ENCODE measurements at regions not wholly inside any gene's neighbourhood (a gene's known extent, or its start where the extent isn't known, plus 50 kb on each side); places are given as distances from the start of the nearest gene placed in this dataset.
A peak's percentile ranks its signal among the peaks of the same experiment; 100 is the strongest.

DNA sequence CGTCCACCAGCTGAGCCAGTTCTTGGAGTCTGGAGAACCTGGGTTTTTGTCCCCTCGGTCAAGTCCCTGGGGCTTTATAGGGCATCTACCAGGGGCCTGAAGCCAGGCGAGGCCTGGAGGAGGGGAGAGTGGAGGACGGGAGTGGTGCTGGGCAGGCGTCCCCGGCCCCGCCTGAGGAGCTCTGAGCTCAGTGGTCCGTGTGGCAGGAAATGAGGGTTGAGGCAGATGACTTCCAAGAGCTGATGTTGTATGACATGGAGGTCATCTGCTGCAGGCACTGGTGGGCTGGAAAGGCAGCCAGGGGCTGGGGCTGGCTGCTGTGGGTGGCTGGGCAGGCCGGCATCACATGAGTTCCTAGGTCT is 118.5 kb upstream of the HS6ST1 start:
- no peak for DNase-seq

DNA sequence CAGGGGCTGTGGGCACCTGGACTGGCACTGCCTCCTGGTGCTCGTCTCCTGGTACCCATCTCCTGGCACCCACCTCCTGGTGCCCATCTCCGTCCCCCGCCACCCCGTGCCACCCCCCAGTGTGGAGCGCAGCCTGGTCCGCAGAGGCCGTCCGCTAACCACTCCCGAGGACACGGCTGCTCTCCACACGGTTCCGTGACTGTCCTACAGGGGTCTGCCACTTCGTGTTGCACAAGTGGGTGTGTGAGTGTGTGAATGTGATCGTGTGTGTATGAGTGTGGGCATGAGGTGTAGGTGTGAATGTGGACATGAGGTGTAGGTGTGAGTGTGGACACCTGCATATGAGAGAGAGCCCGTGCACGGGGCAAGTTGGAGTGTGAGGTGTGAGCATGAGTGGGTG is 119.4 kb upstream of the HS6ST1 start:
- DNase-seq: no peak

DNA sequence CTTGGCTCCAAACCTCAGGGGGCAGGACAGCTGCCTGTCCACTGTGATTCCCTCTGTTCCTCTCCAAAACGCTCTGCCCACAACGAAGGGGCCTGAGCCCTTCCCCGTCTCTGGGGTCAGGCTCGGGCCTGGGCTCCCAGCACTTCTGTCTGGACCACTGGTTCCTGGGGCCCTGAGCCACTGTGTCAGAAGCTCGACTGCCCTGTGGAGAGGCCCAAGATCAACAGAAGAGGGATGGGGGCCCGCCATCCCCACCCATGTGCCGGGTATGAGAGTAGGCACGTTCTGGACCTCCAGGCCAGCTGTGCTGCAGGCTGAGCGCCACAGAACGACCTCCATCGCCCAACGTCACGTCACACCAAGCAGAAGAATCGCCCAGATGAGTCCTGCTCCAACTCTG is 119.9 kb upstream of the HS6ST1 start:
- no peak for DNase-seq

DNA sequence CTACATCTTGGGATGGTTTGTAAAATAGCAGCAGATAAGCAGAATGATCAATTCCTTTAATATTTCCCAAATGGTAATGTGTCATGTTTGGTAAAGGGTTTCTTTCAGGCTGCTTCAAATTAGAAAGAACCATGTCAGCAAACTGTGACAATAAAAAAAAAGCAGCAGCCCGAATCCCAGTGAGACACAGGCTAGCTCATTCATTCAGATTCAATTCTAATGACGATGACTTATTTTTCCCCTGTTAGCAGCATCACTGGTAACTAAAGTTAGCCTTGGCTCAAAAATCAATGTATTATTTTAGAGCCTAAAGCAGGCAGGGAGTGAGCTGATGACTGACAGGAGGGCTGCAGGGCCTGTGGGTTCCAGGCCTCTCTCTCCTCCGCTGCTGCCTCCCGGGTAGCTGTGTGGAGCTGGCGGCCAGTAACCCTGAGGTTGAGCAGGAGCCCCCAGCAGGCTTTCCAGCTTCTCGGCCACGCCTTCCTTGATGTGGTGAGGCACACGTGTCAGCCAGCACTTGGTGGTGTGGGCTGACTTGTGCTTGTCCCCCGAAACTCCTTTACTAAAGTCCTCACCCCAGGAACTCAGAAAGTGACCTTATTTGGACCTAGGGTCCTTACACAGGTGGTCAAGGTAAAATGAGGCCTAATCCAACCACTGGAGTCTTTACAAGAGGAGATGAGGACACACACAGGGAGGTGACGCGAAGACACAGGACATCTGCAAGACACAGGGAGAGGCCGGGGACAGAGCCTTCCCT is 120.5 kb upstream of the HS6ST1 start:
- no peak for DNase-seq

DNA sequence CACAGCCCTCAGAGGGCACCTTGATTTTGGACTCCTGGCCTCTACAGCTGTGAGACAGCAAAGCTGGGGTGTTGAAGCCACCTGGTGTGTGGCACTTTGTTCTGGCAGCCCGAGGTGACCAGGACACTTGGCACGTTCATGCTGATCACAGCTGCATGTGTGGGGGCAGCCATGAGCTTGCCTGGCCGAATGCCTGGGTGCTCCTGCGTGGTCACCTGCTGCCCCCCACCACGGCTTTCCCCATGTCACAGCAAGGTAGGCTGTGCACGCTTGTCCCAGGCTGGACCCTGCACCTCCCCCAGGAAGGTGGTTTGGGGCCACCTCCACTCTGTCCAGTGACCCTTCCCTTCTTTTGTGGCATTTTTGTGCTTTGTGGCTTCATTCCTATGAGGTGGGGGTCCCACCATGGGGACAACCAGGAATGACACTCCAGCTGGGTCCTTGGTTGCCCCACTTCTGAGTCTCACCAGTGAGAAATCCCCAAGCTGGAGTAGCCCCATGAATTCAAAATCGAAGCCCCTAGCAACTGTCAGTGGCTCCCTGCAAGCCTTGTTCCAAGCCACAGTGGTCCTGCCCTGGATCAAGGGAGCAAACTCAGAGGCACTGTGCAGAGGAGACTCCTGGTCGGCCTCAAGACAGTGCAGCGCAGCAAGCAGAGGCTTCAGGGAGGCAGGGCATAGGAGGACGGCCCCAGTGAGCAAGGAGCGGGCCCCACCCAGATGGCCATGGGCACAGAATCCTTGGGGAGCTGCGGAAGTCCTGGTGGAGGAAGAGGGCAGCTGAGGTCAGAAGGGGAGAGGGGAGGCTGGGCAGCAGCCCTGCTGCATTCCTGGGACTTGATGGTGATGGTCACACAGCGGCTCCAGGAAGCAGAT is 121.4 kb upstream of the HS6ST1 start:
- no peak for DNase-seq

DNA sequence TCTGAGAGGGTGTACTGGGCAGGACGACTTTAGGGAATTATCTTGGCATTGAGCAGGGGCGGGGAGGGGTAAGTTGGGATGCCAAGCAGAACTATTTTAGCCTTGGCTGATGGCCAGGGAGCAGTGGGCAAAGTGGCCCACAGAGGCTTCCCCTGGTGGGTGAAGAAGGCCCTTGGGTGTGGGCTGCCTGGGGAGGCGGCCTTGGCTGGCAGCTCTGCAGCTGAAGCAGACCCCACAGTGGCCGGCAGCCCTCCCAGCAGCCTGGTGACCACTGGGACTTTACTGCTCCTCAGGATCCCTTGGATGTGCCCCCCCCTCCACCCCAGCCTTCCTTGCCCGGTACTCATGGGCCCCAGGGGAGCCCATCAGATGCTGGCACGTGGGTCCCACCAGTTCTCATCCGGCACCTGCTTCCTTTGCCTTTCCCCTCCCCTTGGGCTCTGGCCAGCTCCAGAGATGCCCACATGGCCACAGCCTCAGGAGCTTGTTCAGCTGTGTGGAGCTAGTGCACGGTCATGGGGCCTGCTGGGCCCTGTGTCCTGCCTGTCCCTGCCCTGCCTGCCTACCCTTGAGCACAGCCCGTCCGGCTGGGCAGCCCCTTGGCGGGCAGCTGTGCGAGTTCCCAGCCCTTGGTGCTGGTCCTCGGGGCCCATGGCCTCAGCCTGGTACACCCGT is 122.1 kb upstream of the HS6ST1 start:
- DNase-seq: peak; percentile 42

DNA sequence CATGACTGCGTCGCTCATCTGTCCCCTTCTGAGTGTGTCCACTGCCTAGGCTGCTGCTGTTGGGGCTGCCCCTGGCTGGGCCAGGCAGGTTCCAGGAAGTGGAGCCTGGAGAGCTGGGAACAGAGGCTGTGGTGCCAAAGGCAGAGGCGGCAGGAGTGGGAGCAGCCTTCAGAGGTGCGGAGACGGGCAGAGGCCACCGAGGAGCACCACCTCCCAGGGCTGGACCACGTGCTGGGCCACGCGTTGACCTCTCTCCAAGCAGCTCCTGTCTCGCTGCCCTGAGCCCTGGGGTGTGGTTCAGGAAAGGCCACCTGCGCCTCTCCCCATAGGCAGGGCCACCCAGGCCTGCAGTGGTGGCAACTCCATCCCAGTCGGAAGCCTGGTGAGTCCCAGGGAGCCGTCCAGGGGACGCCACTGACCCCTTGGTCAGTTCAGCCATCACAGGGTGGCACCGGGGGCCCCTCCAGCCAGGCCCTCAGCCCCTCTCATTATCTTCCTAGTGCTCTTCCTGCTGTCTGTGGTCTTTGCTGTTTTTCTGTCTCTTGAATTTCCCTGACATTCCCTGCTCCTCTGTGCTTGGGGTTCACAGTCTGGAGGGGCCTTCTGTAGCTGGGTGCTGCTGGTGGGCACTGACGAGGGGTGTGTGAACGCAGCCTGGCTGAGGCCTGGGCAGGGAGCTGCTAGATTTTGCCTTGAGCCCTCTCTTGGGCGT is 122.8 kb upstream of the HS6ST1 start:
- DNase-seq: no peak

DNA sequence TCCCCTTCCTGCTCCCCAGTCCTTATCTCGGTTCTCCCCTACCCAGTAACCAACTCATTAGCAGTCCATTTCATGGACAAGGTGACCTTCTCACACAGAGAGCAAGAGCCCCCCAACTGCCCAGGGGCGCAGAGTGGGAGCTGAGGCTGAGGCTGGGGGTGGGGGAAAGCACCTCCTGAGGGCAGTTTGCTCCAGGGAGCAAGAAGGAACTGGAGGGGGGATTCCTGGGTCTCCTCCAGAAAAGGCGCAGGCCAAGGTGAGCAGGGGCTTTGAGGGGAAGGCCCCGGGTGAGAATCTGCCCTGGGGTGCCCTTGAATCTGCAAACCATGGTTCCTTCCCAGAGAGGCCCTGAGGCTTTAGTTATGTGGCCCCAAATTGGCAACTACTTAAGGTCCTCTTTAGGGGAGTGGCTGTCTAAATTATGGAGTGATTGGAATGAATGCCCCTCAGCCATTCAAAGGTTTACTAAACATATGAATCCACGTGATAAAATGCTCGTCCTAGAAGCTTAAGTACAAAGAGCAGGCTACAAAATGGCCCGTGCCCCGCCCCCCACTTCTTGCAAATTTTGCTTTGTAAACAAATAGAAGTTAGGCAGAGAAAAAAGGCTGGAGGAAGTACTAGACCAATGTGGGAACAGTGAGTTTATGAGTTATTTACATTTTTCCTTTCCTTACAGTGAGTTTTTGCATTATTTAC is 123.5 kb upstream of the HS6ST1 start:
- peak; percentile 51 for DNase-seq

DNA sequence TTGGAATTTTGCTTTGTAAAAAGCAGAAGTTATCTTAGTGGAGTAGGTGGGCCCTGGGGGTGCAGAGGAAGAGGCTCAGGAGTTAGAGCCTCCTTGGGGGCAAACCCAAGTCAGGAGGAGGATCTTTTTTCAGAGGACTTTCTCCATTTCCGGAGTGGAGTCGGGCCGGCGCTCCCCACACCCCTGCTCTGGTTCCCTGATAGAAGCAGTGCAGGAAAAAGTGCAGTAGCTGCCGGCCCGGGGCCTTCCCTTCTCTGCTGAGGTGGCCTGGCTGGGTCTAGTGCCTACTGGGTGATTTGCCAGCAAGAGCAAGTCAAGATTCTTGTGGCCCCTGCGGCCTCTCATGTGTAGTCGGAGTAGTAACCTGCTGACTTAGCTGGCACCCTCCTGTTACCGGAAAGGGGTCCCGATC is 124.2 kb upstream of the HS6ST1 start:
- DNase-seq: no peak

DNA sequence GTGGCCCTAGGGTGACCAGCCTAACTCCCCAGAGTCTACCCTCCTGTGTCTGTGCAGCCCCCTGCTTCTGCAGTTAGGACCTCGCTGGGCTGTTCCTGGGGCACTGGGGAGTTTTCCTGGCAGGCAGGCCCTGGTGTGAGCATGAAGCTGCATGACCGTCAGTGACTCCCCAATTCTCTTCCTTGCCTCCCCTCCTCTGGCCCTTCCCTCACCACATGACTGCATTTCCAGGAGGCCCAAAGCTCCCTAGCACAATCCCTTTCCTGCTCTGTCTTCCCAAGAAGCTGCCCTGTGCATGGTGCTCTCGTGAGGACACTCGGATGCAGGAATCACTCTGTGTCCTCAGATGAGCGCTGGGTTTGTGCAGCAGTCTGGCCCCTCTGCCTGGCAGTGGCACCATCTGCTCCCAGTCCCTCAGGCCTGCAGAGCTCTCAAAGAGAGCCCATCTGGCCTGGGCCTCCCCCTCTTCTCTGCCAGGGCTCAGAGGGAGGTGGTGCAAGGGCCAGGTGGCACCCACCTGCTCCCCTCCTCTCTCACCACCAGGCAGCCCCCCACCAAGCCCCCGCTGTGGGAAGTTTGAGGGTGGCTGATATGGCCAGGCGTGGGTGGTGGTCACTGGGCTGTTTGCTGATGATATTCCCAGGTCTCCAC is 125.6 kb upstream of the HS6ST1 start:
- DNase-seq: no peak

DNA sequence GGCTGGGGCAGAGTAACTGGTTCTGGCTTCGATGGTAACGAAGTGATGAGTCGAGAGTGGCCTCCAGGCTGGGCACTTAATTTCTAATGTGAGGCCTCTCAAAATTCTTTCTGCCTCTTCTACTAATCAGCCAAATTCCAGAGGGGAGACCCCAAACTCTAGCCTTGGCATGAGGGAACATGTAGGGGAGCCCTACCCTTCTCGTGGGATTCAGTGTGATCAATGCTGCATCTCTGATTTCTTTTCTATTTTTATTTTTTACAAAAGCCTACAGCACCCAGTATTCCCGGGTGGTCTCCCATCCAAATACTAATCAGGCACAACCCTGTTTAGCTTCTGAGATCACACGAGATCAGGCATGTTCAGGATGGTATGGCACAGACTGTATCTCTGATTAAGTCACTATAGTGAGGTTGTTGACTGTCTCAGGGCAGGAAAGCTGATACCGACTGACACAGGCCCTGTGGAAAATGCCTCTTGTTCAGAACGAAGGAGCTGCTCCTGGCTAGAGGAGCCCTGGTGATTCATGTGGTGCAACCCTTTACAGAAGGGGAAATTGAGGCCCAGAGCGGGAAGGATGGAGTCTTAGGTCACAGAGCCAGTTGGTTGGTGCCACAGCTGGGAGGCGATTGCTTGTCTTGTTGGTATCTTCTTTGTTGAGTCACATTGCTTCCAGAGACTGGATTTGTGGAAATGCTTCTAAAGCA is 126.3 kb upstream of the HS6ST1 start:
- DNase-seq: no peak

DNA sequence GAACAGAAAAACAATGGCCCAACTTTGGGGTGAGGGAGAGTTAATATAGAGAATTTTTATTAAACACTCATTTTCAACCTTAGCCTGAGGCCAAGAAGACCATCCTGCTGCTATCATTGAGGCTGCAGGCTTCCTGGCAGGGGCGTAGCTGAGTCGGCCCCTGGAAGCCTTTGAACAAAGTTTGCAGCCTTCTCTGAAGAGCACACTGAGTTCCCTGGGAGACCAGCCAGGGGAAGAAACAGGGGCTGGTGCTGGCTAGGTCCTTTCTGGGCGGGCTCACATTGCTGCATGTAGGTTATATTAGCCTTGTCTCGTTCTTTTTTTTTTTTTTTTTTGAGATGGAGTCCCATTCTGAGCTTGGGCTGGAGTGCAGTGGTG is 126.8 kb upstream of the HS6ST1 start:
- no peak for DNase-seq

DNA sequence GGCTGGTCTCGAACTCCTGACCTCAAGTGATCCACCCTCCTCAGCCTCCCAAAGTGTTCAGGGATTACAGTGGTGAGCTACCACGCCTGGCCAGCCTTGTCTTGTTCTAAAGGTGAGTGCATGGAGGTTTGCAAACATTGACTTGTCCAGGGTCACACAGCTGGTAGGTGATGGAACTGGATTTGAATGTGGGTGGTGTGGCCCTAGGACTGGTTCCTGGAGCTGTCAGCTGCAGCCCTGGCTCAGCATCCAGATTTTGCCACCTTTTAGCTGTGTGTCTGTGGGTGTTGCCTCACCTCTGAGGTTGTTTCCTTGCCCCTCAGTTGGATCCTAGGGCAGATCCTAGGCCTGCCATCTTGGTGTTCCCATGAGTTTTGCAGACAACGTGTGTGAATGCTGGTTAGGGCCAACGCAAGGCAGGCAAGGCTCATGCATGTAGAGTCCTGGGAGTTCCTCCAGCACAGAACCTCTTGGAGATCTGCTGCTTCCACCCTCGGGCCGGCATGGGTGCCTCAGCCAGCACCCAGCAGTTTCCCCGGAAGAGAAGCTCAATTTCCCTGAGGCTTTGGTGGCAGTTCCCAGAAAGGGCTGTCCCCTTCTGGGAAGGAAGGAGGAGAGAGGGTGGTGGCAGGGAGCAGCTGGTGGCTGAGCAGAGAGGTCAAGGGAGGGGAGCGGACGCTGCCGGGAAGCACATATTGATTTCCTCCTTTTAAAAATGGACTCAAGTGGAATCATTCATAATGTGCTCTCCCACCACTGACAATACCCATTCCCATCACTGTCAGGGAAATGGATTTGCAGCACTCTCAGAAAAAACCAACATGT is 127.6 kb upstream of the HS6ST1 start:
- no peak for DNase-seq

DNA sequence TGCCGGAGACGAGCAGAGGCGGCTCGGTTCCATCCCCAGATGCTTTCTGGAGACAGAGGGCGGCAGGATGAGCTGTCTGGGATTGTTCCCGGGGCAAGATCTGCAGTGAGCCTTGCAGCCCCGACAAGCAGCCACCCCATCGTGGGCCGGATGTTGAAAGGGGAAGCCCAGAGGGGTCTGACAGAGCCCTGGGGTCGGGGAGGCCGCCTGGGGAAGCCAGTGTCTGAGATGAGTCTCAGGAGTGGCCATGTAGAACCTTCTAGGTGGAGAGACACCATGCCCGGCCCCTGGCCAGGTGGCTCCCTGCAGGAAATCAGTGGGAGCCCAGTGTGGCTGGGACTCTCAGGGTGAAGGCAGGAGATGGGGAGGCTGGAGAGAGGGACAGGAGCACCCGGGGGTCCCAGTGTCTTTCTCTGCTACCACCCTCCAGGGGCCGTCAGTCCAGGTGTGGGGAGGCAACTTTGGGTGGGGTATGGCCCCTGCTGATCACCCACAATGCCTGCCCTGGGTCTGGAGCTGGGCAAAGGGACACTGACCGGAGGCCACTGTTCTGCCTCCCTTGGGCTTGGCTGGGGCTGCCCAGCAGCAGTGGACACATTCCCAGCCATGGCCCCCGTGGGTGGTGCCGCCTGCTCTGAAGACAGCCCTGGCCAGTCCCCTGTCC is 128.3 kb upstream of the HS6ST1 start:
- no peak for DNase-seq

DNA sequence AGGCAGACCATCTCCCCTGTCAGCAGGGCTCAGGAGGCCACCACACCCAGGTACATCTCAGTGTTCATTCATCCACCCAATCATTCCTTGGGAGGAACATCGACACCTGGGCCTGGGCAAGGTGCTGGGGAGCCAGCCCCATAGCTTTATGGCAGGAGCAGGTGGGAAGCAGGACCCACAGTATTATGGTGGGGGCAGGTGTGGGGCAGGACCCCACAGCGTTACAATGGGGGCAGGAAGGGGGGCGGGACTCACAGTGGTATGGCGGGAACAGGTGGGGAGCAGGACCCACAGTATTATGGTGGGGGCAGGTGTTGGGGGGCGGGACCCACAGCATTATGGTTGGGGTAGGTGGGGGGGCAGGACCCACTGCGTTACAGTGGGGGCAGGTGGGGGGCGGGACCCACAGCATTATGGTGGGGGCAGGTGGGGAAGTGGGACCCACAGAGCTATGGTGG is 128.9 kb upstream of the HS6ST1 start:
- DNase-seq: no peak

DNA sequence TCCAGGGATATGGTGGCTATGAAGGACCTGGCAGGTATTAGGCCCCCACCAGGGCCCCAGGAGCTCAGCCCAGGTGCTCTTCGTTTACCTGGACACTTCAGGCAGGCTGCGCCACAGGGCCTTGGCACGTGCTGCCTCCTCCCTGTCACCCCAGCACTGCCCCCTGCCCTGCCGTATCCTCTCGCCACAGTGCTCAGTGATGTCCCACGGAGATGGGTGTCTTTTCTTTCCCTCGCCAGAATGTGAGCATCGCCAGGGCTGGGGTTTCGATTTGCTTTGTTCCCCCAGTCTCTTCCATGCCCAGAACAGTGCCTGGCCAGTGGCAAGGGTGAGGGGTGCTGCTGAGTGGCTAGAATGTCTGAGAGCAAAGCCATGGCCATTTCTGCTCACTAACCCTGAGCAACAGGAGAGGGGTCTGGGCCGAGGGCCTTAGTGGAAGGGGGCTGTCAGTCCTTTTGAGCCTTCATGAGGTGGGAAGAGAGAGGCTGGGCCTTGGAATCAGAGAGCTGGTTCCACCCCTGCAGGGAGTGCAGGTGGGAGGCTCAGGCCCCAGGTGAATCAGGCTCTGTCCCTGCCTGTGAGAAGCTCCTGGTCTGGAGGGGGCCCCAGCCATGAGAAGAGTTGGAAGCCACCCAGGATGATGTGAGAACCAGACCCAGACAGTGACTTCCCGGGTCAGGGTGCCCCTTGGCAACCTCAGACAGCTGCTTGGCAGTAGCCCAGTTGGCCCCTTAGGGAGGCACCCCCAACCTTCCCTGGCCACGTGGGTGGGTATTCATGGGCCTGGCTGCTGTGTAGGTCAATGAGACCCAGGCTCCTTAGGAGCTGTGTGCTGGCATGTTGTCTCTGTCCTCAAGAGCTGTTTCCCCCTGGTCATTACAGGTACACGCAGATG is 129.9 kb upstream of the HS6ST1 start:
- DNase-seq: no peak

DNA sequence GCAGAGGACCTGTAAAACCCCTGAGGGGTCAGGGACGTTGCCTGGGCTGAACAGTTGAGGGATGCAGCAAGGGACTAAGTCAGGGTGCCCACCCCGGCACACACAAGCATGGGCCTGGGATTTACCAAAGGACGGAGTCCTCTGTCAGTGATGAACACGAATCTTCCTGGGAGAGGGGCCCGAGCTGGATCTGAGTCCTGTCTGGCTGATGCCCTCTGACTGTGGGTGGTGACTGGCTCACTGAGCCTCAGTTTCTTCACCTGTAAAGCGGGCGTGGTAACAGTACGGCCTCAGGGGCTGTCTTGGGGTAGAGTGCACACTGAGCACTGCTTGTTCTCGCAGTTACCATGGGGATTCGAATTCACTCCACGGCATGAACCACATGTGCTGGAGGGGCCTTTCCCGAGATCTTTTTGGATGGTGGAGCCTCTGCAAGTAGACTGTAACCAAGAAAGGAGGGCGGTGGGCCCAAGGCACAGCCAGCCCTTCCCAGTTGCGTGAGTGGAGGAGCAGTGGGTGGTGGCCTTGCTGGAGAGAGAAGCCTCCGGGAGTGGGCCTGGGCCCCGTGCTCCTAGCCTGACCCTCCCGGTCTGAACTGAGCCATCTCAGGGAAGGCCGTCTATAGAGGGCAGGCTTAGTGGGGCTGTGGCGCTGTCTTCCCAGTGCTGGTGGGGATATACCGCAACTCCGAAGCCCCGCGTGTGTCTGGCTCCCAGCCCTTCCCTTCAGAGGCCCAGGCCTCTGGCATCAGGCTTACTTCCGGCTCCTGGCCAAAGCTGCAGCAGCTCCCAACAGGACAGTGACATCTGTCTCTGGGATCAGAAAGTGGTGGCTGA is 130.8 kb upstream of the HS6ST1 start:
- DNase-seq: peak; percentile 47

Data from tongue (tissue), 1 donor.